ENCODE measurements at regions not wholly inside any gene's neighbourhood (a gene's known extent, or its start where the extent isn't known, plus 50 kb on each side); places are given as distances from the start of the nearest gene placed in this dataset.
"Not testable (repeated sequence)": the region's sequence is repeated elsewhere in the genome, so short reads cannot be mapped to it uniquely, and the experiment has no call there.

GRCh38 chr11:92104349-92104748, 120.3 kb upstream of the FAT3 start:
- H3K9me3 Mint-ChIP-seq, result peaks cover 0 to 3% of the 10 kb centered on the region in 2 donors
- H3K4me3 Mint-ChIP-seq, result no peak overlapping the region
- H3K36me3 Mint-ChIP-seq (ENCODE audit: insufficient read depth in 2 of 2), result no peaks in the 10 kb centered on the region
- no peak for ATAC-seq (replicated peaks in 1 of 2)
- no peak overlapping the region for H3K27ac Mint-ChIP-seq
- no peak for DNase-seq
- H3K4me1 Mint-ChIP-seq (ENCODE audit: low read depth), result no peaks in the 10 kb centered on the region
- H3K27me3 Mint-ChIP-seq (ENCODE audit: low read depth), result no peaks in the 10 kb centered on the region

DNA sequence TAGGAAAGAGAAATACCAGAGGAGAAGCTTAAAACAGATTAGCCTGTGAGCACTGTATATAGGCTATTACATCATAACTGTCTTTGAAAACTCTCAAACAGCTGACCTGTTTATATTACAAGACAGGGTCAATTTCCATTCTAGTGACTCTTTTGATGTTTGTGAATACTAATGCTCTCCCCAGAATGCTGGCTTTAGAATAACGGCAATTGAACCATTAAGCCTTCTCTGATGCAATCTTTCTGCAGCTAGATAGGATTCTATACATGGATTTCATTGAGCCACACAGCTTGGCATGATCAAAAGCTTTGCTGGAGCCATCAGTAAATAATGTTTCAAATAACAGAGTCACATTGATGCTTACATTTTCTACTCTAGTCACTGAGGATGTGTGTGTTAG, 122.7 kb upstream of the FAT3 start:
- ATAC-seq (replicated peaks in 1 of 2) (no peak), DNase-seq (no peak)
- Mint-ChIP-seq H3K4me1 (ENCODE audit: low read depth) (no peaks in the 10 kb centered on the region), H3K36me3 (ENCODE audit: insufficient read depth in 2 of 2) (no peaks in the 10 kb centered on the region), H3K4me3 (no peak overlapping the region), H3K27ac (no peak overlapping the region), H3K9me3 (peaks cover 0 to 3% of the 10 kb centered on the region in 2 donors), H3K27me3 (ENCODE audit: low read depth) (no peaks in the 10 kb centered on the region)

DNA sequence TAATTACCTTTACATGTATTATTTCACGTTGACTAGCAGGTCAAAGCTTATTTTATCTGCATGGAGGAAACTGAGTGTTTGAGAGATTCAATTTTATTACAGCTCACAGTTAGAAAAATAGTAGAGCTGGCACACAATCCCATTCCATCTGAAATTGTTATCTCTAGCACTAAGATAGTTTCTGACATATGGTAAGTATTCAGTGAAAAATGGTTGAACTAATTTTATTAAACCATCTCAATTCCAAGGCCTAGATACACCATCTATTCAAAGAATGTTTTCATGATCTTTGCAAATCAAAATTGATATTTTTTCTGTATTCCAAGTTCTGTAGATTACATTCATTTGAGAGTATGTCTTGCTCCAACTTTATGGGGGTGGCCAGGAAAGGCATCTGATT, 125.4 kb upstream of the FAT3 start:
- DNase-seq (no peak), ATAC-seq (replicated peaks in 1 of 2) (no peak)
- Mint-ChIP-seq H3K9me3 (peaks cover 0 to 6% of the 10 kb centered on the region in 2 donors), H3K27me3 (ENCODE audit: low read depth) (no peaks in the 10 kb centered on the region), H3K36me3 (ENCODE audit: insufficient read depth in 2 of 2) (no peaks in the 10 kb centered on the region), H3K4me3 (no peak overlapping the region), H3K4me1 (ENCODE audit: low read depth) (no peaks in the 10 kb centered on the region), H3K27ac (no peak overlapping the region)

GRCh38 chr11:92098172-92098571, 126.4 kb upstream of the FAT3 start:
- Mint-ChIP-seq H3K27me3 (ENCODE audit: low read depth) (no peaks in the 10 kb centered on the region), H3K27ac (no peak overlapping the region), H3K4me3 (no peak overlapping the region), H3K9me3 (peaks cover 0 to 6% of the 10 kb centered on the region in 2 donors), H3K4me1 (ENCODE audit: low read depth) (no peaks in the 10 kb centered on the region), H3K36me3 (ENCODE audit: insufficient read depth in 2 of 2) (no peaks in the 10 kb centered on the region)
- ATAC-seq (replicated peaks in 1 of 2) (no peak), DNase-seq (no peak)

GRCh38 chr11:92087725-92088537, 136.7 kb upstream of the FAT3 start:
- ATAC-seq (replicated peaks in 1 of 2) (no peak), DNase-seq (no peak)
- Mint-ChIP-seq H3K4me1 (ENCODE audit: low read depth) (no peaks in the 10 kb centered on the region), H3K27ac (no peak overlapping the region), H3K36me3 (ENCODE audit: insufficient read depth in 2 of 2) (peaks cover 0 to 2% of the 10 kb centered on the region in 2 donors), H3K4me3 (no peak overlapping the region), H3K27me3 (ENCODE audit: low read depth) (no peaks in the 10 kb centered on the region), H3K9me3 (peaks cover 10 to 15% of the 10 kb centered on the region in 2 donors)

DNA sequence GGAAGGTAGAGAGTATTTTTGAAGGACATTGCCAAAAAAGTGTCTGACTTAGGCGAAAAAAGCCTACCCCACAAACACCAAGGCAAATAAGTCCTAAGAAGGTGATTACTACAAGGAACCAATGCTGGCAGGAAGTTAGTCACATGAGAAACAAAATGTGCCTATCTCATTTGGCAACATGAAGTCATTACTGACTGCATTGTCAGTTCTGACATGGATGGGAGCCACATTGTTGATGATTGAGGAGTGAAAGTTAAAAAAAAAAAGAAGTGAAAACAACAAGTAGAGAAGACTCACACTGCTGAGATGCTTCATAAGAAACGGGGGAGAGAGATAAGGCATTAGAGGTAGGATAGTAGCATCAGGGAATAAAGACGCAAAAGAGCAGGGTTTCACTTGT, 141.5 kb upstream of the FAT3 start:
- DNase-seq (no peak), ATAC-seq (replicated peaks in 1 of 2) (no peak)
- Mint-ChIP-seq H3K9me3 (peaks cover 9 to 20% of the 10 kb centered on the region in 2 donors), H3K27me3 (ENCODE audit: low read depth) (no peaks in the 10 kb centered on the region), H3K27ac (no peak overlapping the region), H3K4me1 (ENCODE audit: low read depth) (no peaks in the 10 kb centered on the region), H3K4me3 (no peak overlapping the region), H3K36me3 (ENCODE audit: insufficient read depth in 2 of 2) (peaks cover 0 to 2% of the 10 kb centered on the region in 2 donors)

DNA sequence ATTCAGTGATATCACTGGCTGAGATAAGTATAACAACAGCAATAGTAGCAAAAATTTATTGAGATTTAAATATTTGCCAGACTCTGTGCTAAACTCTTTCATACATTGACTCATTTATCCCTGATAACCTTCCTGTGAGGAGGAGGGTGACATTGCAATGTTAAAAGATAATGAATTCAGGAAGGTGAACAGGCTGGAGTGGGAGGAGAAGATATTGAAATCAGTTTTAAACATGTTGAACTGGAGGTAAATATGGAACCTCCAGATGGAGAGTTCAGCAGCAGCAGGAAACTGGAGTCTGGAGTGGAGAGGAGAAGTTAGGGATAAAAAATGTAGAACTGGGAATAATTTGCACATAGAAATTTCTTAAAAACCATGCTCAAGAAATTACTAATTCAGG, 142.0 kb upstream of the FAT3 start:
- Mint-ChIP-seq H3K4me3 (no peak overlapping the region), H3K9me3 (peaks cover 9 to 20% of the 10 kb centered on the region in 2 donors), H3K36me3 (ENCODE audit: insufficient read depth in 2 of 2) (peaks cover 0 to 2% of the 10 kb centered on the region in 2 donors), H3K4me1 (ENCODE audit: low read depth) (no peaks in the 10 kb centered on the region), H3K27ac (no peak overlapping the region), H3K27me3 (ENCODE audit: low read depth) (no peaks in the 10 kb centered on the region)
- DNase-seq (no peak), ATAC-seq (replicated peaks in 1 of 2) (no peak)

DNA sequence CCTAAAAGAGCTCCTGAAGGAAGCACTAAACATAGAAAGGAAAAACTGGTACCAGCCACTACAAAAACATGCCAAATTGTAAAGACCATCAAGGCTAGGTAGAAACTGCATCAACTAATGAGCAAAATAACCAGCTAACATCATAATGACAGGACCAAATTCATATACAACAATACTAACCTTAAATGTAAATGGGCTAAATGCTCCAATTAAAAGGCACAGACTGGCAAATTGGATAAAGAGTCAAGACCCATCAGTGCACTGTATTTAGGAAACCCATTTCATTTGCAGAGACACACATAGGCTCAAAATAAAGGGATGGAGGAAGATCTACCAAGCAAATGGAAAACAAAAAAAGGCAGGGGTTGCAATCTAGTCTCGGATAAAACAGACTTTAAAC, 150.1 kb upstream of the FAT3 start:
- peaks cover 11% of the 10 kb centered on the region in 2 donors for H3K9me3 Mint-ChIP-seq
- H3K27me3 Mint-ChIP-seq (ENCODE audit: low read depth); H3K36me3 Mint-ChIP-seq (ENCODE audit: insufficient read depth in 2 of 2); ATAC-seq (replicated peaks in 1 of 2); H3K27ac Mint-ChIP-seq; H3K4me1 Mint-ChIP-seq (ENCODE audit: low read depth); H3K4me3 Mint-ChIP-seq; DNase-seq: not testable (repeated sequence)

GRCh38 chr11:92071660-92072059, 153.0 kb upstream of the FAT3 start:
- Mint-ChIP-seq H3K4me1 (ENCODE audit: low read depth) (no peaks in the 10 kb centered on the region), H3K27me3 (ENCODE audit: low read depth) (no peaks in the 10 kb centered on the region), H3K9me3 (peaks cover 10% of the 10 kb centered on the region in 2 donors), H3K4me3 (no peak overlapping the region), H3K27ac (no peak overlapping the region), H3K36me3 (ENCODE audit: insufficient read depth in 2 of 2) (peaks cover 1 to 5% of the 10 kb centered on the region in 2 donors)
- DNase-seq, result no peak
- no peak for ATAC-seq (replicated peaks in 1 of 2)

DNA sequence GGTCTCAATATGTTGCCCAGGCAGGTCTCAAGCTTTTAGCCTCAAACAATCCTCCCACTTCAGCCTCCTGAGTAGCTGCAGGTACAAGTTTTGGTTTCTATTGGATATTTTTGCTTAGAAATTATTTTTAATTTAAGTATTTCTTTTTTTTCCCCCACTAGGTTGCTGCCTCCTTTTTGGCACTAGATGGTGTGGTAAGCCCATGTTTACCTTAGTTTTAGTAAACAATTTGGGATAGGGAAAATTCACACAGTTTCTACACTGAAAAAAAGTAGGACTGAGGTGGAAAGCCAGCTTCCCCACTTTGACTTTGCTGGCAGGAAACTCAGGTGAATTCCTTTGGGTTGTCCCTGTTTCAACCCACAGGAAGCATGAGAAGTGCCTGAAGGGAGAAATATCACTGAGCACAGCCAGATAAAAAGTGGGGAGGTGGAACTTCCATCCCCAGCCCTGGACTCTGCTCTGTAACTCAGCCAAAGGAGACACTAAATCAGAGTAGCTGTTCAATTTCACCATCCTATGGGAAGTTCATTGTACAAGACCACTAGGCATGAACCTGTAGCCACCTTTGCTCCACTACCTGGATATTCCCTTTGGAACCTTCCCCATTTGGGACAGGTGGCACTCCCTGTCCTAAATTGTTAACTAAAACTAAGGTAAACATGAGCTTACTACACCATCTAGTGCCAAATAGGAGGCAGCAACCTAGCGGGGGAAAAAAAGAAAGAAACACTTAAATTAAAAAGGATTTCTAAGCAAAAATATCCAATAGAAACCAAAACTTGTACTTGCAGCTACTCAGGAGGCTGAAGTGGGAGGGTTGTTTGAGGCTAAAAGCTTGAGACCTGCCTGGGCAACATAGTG, 154.4 kb upstream of the FAT3 start:
- Mint-ChIP-seq H3K9me3 (peaks cover 8 to 9% of the 10 kb centered on the region in 2 donors), H3K36me3 (ENCODE audit: insufficient read depth in 2 of 2) (peaks cover 1 to 5% of the 10 kb centered on the region in 2 donors), H3K27me3 (ENCODE audit: low read depth) (no peaks in the 10 kb centered on the region), H3K4me3 (no peak overlapping the region), H3K27ac (no peak overlapping the region), H3K4me1 (ENCODE audit: low read depth) (no peaks in the 10 kb centered on the region)
- DNase-seq, result no peak
- no peak for ATAC-seq (replicated peaks in 1 of 2)

DNA sequence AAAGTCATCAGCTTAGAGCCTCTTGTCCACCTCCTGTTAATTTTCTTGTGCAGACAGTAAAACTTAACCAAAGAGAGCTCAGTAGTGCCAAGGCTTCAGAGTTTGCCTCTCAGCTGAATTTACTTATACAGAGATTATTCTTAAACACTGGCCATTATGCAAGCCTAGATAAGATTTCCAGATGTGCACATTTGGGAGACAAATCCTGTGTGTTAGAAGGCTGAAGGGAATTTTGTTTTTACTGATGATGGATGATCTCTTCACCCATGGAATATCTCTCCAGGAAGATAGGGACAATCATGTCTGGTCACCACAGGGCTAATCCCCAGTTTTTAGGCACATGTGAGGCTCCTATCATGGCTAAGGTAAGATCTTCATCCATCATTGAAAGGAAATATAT, 157.6 kb upstream of the FAT3 start:
- Mint-ChIP-seq H3K9me3 (peaks cover 6 to 9% of the 10 kb centered on the region in 2 donors), H3K27ac (no peak overlapping the region), H3K27me3 (ENCODE audit: low read depth) (no peaks in the 10 kb centered on the region), H3K4me1 (ENCODE audit: low read depth) (no peaks in the 10 kb centered on the region), H3K4me3 (no peak overlapping the region), H3K36me3 (ENCODE audit: insufficient read depth in 2 of 2) (peaks cover 0 to 4% of the 10 kb centered on the region in 2 donors)
- no peak for DNase-seq
- no peak for ATAC-seq (replicated peaks in 1 of 2)

GRCh38 chr11:92061456-92062062, 163.1 kb upstream of the FAT3 start:
- Mint-ChIP-seq H3K4me3 (no peak overlapping the region), H3K36me3 (ENCODE audit: insufficient read depth in 2 of 2) (no peaks in the 10 kb centered on the region), H3K4me1 (ENCODE audit: low read depth) (no peaks in the 10 kb centered on the region), H3K9me3 (peaks cover 4 to 8% of the 10 kb centered on the region in 2 donors), H3K27me3 (ENCODE audit: low read depth) (no peaks in the 10 kb centered on the region), H3K27ac (no peak overlapping the region)
- ATAC-seq (replicated peaks in 1 of 2) (no peak), DNase-seq (no peak)

- Mint-ChIP-seq H3K36me3 (ENCODE audit: insufficient read depth in 2 of 2) (no peaks in the 10 kb centered on the region), H3K27ac (no peak overlapping the region), H3K9me3 (peaks cover 5 to 12% of the 10 kb centered on the region in 2 donors), H3K4me3 (no peak overlapping the region), H3K4me1 (ENCODE audit: low read depth) (no peaks in the 10 kb centered on the region), H3K27me3 (ENCODE audit: low read depth) (no peaks in the 10 kb centered on the region)
- ATAC-seq (replicated peaks in 1 of 2) (no peak), DNase-seq (no peak)
Observed at GRCh38 chr11:92057849-92058442, 166.7 kb upstream of the FAT3 start.

Measured in activated T-cell treated with anti-CD3 and anti-CD28 coated beads, Interleukin-2, amount 50 U/mL, for 72 hours (primary cell).